NB4 (cell line): ENCODE measurements at regions not wholly inside any gene's neighbourhood (a gene's known extent, or its start where the extent isn't known, plus 50 kb on each side); places are given as distances from the start of the nearest gene placed in this dataset.
A peak's percentile ranks its signal among the peaks of the same experiment; 100 is the strongest.
"Not testable (repeated sequence)": the region's sequence is repeated elsewhere in the genome, so short reads cannot be mapped to it uniquely, and the experiment has no call there.

Experiments used
- DNase-seq: peaks from one replicate; pipeline ENCODE4 v3.0.0; 2010; ENCODE audit warnings: low read depth
- H3K4me3 ChIP-seq: one replicate; pipeline ENCODE4 v1.5.1; 2011; ENCODE audit warnings: mild to moderate bottlenecking, low read depth, low read length, moderate library complexity
- CTCF ChIP-seq: IDR thresholded peaks from one replicate; pipeline ENCODE4 v1.5.1; 2012; ENCODE audit warnings: low read depth, low read length
- MAX ChIP-seq: IDR thresholded peaks from 2 replicates; pipeline ENCODE4 v1.6.1; 2011; ENCODE audit warnings: low read depth, low read length
- MYC ChIP-seq: IDR thresholded peaks from 2 replicates; pipeline ENCODE4 v1.6.1; 2011; ENCODE audit warnings: low read depth, low read length
- POLR2A ChIP-seq: IDR thresholded peaks from 2 replicates; pipeline ENCODE4 v1.6.1; 2011; ENCODE audit warnings: mild to moderate bottlenecking; ENCODE audit not compliant: insufficient read length; ENCODE audit errors: extremely low read depth

GRCh38 chr2:31813016-31813415 lies 197.8 kb downstream of the MEMO1 start:
- no peak overlapping the region for H3K4me3 ChIP-seq
- TF ChIP-seq MAX, result no peak
- no peak for TF ChIP-seq MYC
- TF ChIP-seq POLR2A, result no peak
- no peak for TF ChIP-seq CTCF
- DNase-seq, result no peak

- peak; percentile 67 for DNase-seq
- TF ChIP-seq CTCF, result no peak
- no peak for TF ChIP-seq MAX
- H3K4me3 ChIP-seq, result no peak overlapping the region
Measured at GRCh38 chr2:31812051-31812798, 198.6 kb downstream of the MEMO1 start.

GRCh38 chr2:31811482-31811881 lies 199.3 kb downstream of the MEMO1 start:
- no peak overlapping the region for H3K4me3 ChIP-seq
- no peak for DNase-seq
- no peak for TF ChIP-seq MAX
- TF ChIP-seq CTCF, result no peak
- TF ChIP-seq MYC, result no peak
- TF ChIP-seq POLR2A, result no peak

- H3K4me3 ChIP-seq, result no peak overlapping the region
- TF ChIP-seq MAX (no peak), POLR2A (no peak), MYC (no peak), CTCF (no peak)
- no peak for DNase-seq
Measured at GRCh38 chr2:31810200-31810917, 200.4 kb downstream of the MEMO1 start.

GRCh38 chr2:31805688-31806087 lies 205.1 kb downstream of the MEMO1 start:
- DNase-seq, result no peak
- H3K4me3 ChIP-seq, result no peak overlapping the region
- TF ChIP-seq MAX (no peak), CTCF (no peak), MYC (no peak), POLR2A (no peak)

- not testable (repeated sequence) for H3K4me3 ChIP-seq, DNase-seq
Measured at GRCh38 chr2:31803481-31804153, 207.2 kb downstream of the MEMO1 start.
